Natural killer cell (primary cell): ENCODE measurements at regions not wholly inside any gene's neighbourhood (a gene's known extent, or its start where the extent isn't known, plus 50 kb on each side); places are given as distances from the start of the nearest gene placed in this dataset.

Experiments
- ATAC-seq, 3 donors: fragments of 150-1000 bp in 2 of 3; fragments of 200-7000 bp in 1 of 3; cut with Tn5 transposase; 1 replicate in 1 of 3; 2 replicates in 2 of 3; pipeline ENCODE4 v1.10.0; 2021; ENCODE audit warnings: mild to moderate bottlenecking in 2 of 3, moderate library complexity in 2 of 3
- DNase-seq, 2 donors: peaks; one replicate each; pipeline versions ENCODE4 v3.0.0 to v3.0.0-alpha.2; 2013 to 2021; ENCODE audit warnings: mixed read lengths in 1 of 2
- H3K27ac ChIP-seq: one replicate; pipeline ENCODE4 v1.5.1; 2013; ENCODE audit warnings: mild to moderate bottlenecking, low read length
- H3K27me3 ChIP-seq: one replicate; pipeline ENCODE4 v1.6.1; 2013; ENCODE audit warnings: low read length; ENCODE audit not compliant: control insufficient read depth, insufficient read depth
- H3K36me3 ChIP-seq: one replicate; pipeline ENCODE4 v1.6.1; 2013; ENCODE audit warnings: low read length; ENCODE audit not compliant: control insufficient read depth, insufficient read depth
- H3K4me1 ChIP-seq: one replicate; pipeline ENCODE4 v1.6.1; 2013; ENCODE audit warnings: low read length; ENCODE audit not compliant: control insufficient read depth, insufficient read depth
- H3K4me3 ChIP-seq: one replicate; pipeline ENCODE4 v1.5.1; 2013; ENCODE audit warnings: low read length
- H3K9me3 ChIP-seq: one replicate; pipeline ENCODE4 v1.6.1; 2013; ENCODE audit warnings: low read length; ENCODE audit not compliant: control insufficient read depth, insufficient read depth
- H3K27ac Mint-ChIP-seq, 2 donors: one replicate each; pipeline ENCODE4 v1.8.0; 2022; ENCODE audit warnings: mild to moderate bottlenecking in 2 of 2, mixed read lengths in 2 of 2, moderate library complexity in 1 of 2
- H3K27me3 Mint-ChIP-seq, 2 donors: one replicate each; pipeline ENCODE4 v1.8.0; 2022; ENCODE audit warnings: low read depth in 2 of 2, mixed read lengths in 2 of 2
- H3K36me3 Mint-ChIP-seq: one replicate; pipeline ENCODE4 v1.8.0; 2022; ENCODE audit warnings: mixed read lengths
- H3K4me1 Mint-ChIP-seq, 2 donors: one replicate each; pipeline ENCODE4 v1.8.0; 2022; ENCODE audit warnings: mixed read lengths in 2 of 2
- H3K4me3 Mint-ChIP-seq: one replicate; pipeline ENCODE4 v1.8.0; 2022; ENCODE audit warnings: mild to moderate bottlenecking, moderate library complexity, mixed read lengths
- H3K9me3 Mint-ChIP-seq, 2 donors: one replicate each; pipeline ENCODE4 v1.8.0; 2022; ENCODE audit warnings: mixed read lengths in 2 of 2
- WGBS: methylation state at CpG from one replicate; pipeline ENCODE4 v1.1.7; 2013; ENCODE audit warnings: missing lambda C conversion rate; ENCODE audit not compliant: insufficient coverage; 5-methylcytosine and 5-hydroxymethylcytosine counted together
- intact Hi-C: fragments of 100-400 bp; cut with micrococcal nuclease; formaldehyde crosslinking; loops from one replicate; pipeline ENCODE4 v1.14.2; 2022
- TF ChIP-seq, protein P1 (sequence below): fragments of 200-600 bp; IDR thresholded peaks from one replicate; pipeline ENCODE4 v1.8.0; 2022; ENCODE audit warnings: antibody characterized with exemption

DNA sequence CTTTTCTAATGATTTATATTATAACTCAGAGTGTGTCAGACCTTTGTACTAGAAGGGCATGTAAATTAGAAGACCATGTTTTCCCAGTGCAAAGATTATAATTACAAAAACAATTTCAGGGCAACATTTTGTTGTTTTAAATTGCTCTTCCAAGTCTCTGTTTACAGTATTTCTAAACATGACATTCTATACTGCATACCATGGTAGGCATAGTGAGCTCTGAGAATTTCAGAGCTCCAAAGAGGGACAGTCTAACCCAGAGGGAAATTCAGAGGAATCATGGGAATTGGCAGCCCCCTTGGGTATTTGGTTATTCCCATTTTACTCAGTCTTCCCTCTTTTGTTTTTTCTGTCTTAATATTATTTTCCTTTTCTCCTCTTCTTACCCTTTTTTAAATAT is 361.5 kb upstream of the SEMA6D start:
- intact Hi-C loops, result no loop called here
- H3K4me3 ChIP-seq, result no peak overlapping the region
- H3K27me3 Mint-ChIP-seq, result no peaks in the 10 kb centered on the region
- no peaks in the 10 kb centered on the region for H3K4me1 Mint-ChIP-seq
- ATAC-seq, result no peak
- TF ChIP-seq, protein P1, sequence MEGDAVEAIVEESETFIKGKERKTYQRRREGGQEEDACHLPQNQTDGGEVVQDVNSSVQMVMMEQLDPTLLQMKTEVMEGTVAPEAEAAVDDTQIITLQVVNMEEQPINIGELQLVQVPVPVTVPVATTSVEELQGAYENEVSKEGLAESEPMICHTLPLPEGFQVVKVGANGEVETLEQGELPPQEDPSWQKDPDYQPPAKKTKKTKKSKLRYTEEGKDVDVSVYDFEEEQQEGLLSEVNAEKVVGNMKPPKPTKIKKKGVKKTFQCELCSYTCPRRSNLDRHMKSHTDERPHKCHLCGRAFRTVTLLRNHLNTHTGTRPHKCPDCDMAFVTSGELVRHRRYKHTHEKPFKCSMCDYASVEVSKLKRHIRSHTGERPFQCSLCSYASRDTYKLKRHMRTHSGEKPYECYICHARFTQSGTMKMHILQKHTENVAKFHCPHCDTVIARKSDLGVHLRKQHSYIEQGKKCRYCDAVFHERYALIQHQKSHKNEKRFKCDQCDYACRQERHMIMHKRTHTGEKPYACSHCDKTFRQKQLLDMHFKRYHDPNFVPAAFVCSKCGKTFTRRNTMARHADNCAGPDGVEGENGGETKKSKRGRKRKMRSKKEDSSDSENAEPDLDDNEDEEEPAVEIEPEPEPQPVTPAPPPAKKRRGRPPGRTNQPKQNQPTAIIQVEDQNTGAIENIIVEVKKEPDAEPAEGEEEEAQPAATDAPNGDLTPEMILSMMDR, result no peak
- H3K4me3 Mint-ChIP-seq, result no peak overlapping the region
- no peaks in the 10 kb centered on the region for H3K4me1 ChIP-seq
- H3K9me3 Mint-ChIP-seq, result peaks cover 3 to 5% of the 10 kb centered on the region in 2 donors
- H3K9me3 ChIP-seq, result no peaks in the 10 kb centered on the region
- no peaks in the 10 kb centered on the region for H3K36me3 ChIP-seq
- H3K36me3 Mint-ChIP-seq, result no peaks in the 10 kb centered on the region
- no peaks in the 10 kb centered on the region for H3K27me3 ChIP-seq
- no peak overlapping the region for H3K27ac Mint-ChIP-seq
- H3K27ac ChIP-seq, result no peak overlapping the region
- no peak for DNase-seq

DNA sequence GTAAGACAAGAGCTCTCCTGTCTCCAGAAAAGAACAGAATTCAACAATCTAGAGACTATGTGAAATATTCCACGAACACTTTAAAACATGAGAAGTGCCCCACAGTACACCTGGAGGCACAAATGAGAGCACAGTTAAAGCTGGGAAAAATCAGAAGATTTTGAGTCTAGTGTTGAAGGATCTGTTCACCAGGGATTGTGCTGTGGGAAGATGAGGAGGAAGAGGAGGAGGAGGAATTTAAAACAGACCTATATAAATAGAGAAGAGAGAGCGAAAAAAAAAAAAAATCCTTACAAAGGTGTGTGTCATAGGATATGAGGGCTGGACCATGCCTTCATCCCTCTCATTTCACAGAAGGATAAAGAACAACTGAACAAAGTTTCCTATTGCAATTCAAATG is 361.0 kb upstream of the SEMA6D start:
- Mint-ChIP-seq H3K36me3 (no peaks in the 10 kb centered on the region), H3K27me3 (no peaks in the 10 kb centered on the region), H3K4me1 (no peaks in the 10 kb centered on the region), H3K27ac (no peak overlapping the region), H3K4me3 (no peak overlapping the region), H3K9me3 (peaks cover 3 to 7% of the 10 kb centered on the region in 2 donors)
- no peak overlapping the region for H3K4me3 ChIP-seq
- no peak overlapping the region for H3K27ac ChIP-seq
- no peaks in the 10 kb centered on the region for H3K9me3 ChIP-seq
- ATAC-seq (no peak), DNase-seq (no peak)
- H3K4me1 ChIP-seq, result no peaks in the 10 kb centered on the region
- no peaks in the 10 kb centered on the region for H3K36me3 ChIP-seq
- TF ChIP-seq, protein P1, result no peak
- H3K27me3 ChIP-seq, result no peaks in the 10 kb centered on the region
- 81% methylated on average over 1 of the region's 2 CpGs for WGBS
- intact Hi-C loops, result no loop called here

DNA sequence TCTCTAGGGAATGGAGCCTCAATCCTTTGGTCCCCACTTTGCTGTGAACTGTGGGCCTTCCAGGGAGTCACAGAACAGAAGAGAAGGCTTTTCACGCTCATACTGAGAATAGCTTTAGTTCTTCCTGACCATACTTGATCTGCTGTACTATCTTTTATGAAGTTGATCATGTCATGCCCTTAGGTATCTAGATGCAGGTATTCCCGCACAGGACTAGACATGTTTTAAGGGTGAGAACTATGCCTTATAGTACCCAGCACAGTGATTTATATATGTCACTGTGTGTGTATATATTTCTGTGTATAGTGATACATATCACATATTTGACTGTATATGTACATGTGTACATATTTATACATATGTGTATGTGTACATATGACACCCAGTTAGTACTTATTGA is 358.4 kb upstream of the SEMA6D start:
- Mint-ChIP-seq H3K27me3 (no peaks in the 10 kb centered on the region), H3K27ac (no peak overlapping the region), H3K4me3 (no peak overlapping the region), H3K4me1 (no peaks in the 10 kb centered on the region), H3K36me3 (no peaks in the 10 kb centered on the region), H3K9me3 (peaks cover 3 to 7% of the 10 kb centered on the region in 2 donors)
- Histone ChIP-seq H3K4me1 (no peaks in the 10 kb centered on the region), H3K4me3 (no peak overlapping the region), H3K27me3 (no peaks in the 10 kb centered on the region), H3K27ac (no peak overlapping the region), H3K9me3 (no peaks in the 10 kb centered on the region), H3K36me3 (no peaks in the 10 kb centered on the region)
- TF ChIP-seq, protein P1, result no peak
- 80% methylated on average over 2 of the region's 2 CpGs for WGBS
- ATAC-seq (no peak), DNase-seq (no peak)
- intact Hi-C loops, result no loop called here

DNA sequence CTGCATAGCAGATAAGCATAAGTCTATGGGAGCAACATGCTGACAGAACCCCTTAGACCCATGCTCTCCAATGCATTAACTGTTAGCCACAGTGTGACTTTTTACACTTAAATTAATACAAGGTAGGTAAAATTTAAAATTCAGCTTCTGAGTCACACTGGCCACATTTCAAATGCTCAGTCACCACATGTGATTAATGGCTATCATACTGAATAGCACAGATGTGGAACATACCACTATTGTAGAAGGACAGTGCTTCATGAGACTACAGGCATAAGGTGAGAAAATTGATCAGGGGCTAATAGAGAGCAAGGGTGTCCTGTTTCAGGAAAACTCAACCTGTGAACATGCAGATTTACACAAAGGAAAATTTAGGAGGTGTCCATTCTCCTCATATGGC is 357.0 kb upstream of the SEMA6D start:
- no peaks in the 10 kb centered on the region for H3K27me3 Mint-ChIP-seq
- no peak overlapping the region for H3K4me3 Mint-ChIP-seq
- no peaks in the 10 kb centered on the region for H3K36me3 Mint-ChIP-seq
- TF ChIP-seq, protein P1, result no peak
- intact Hi-C loops, result no loop called here
- no peaks in the 10 kb centered on the region for H3K4me1 Mint-ChIP-seq
- no peak overlapping the region for H3K27ac Mint-ChIP-seq
- H3K9me3 Mint-ChIP-seq, result peaks cover 3 to 4% of the 10 kb centered on the region in 2 donors
- Histone ChIP-seq H3K27ac (no peak overlapping the region), H3K27me3 (no peaks in the 10 kb centered on the region), H3K4me1 (no peaks in the 10 kb centered on the region), H3K9me3 (no peaks in the 10 kb centered on the region), H3K36me3 (no peaks in the 10 kb centered on the region), H3K4me3 (no peak overlapping the region)
- ATAC-seq (no peak), DNase-seq (no peak)
